Kidney epithelial cell (primary cell): ENCODE measurements at regions not wholly inside any gene's neighbourhood (a gene's known extent, or its start where the extent isn't known, plus 50 kb on each side); places are given as distances from the start of the nearest gene placed in this dataset.

Source experiments
- DNase-seq: peaks from one replicate; pipeline ENCODE4 v3.0.0-alpha.2; 2010; ENCODE audit warnings: low read depth
- H3K27me3 ChIP-seq: 2 replicates; pipeline ENCODE4 v1.6.0; 2011; ENCODE audit warnings: low read length; ENCODE audit not compliant: control insufficient read depth, insufficient read depth
- H3K36me3 ChIP-seq: 2 replicates; pipeline ENCODE4 v1.5.1; 2011; ENCODE audit warnings: low read length; ENCODE audit not compliant: control insufficient read depth, insufficient read depth
- H3K4me3 ChIP-seq: 2 replicates; pipeline ENCODE4 v1.5.1; 2011; ENCODE audit warnings: low read depth, mild to moderate bottlenecking, control low read depth, low read length
- CTCF ChIP-seq: IDR thresholded peaks from 2 replicates; pipeline ENCODE4 v1.5.1; 2011; ENCODE audit warnings: mild to moderate bottlenecking, moderate library complexity, low read length, control low read depth, inconsistent platforms; ENCODE audit not compliant: insufficient read depth, poor library complexity, severe bottlenecking

- TF ChIP-seq CTCF, result no peak
- DNase-seq, result no peak
- Histone ChIP-seq H3K4me3 (no peak overlapping the region), H3K27me3 (no peaks in the 10 kb centered on the region), H3K36me3 (no peaks in the 10 kb centered on the region)
Measured at GRCh38 chr3:168925568-168925967, 737.9 kb downstream of the MECOM start.

- Histone ChIP-seq H3K4me3 (no peak overlapping the region), H3K27me3 (no peaks in the 10 kb centered on the region), H3K36me3 (no peaks in the 10 kb centered on the region)
- DNase-seq, result peak; percentile 14
- TF ChIP-seq CTCF, result no peak
Measured at GRCh38 chr3:168914662-168915061, 748.9 kb downstream of the MECOM start.

- no peak for DNase-seq
- Histone ChIP-seq H3K36me3 (no peaks in the 10 kb centered on the region), H3K4me3 (no peak overlapping the region), H3K27me3 (no peaks in the 10 kb centered on the region)
- no peak for TF ChIP-seq CTCF
Measured at GRCh38 chr3:168909260-168909659, 754.3 kb downstream of the MECOM start.

DNA sequence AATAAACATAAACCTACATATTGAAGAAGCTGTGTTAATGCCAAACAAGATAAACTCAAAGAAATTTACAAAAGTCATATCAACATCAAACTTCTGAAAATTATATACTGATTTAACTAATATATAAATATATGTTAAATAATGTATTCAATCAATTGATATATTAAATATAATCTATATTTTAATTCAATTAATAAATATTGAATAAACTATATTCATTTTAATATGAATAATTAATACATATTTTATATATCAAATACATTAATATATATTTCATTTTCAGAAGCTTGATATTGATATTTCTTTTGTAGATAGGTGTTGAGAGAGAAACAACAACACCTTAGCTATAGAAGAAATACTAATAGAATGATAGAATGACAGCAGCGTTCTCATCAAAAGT, 768.1 kb downstream of the MECOM start:
- no peak overlapping the region for H3K4me3 ChIP-seq
- H3K36me3 ChIP-seq, result no peaks in the 10 kb centered on the region
- TF ChIP-seq CTCF, result no peak
- no peak for DNase-seq
- no peaks in the 10 kb centered on the region for H3K27me3 ChIP-seq

DNA sequence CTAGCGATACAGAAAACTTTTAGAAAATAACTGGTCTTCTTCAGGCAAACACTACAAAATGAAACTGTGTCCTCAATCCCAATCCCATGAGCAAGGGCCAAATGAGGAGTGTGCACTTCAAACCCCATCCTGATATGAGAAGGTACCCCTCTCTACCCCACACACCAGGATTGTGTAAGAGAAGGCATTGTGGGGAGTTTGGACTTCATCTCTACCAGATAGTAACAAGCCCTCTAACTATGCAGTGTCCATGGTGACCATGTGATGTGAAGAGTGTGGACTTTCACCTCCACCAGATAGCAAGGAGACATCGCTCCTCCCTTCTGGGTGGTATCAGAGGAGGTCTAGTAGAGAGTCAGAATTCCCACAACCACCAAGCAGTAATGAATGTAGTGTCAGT, 769.3 kb downstream of the MECOM start:
- TF ChIP-seq CTCF, result no peak
- no peaks in the 10 kb centered on the region for H3K36me3 ChIP-seq
- DNase-seq, result no peak
- H3K4me3 ChIP-seq, result no peak overlapping the region
- H3K27me3 ChIP-seq, result no peaks in the 10 kb centered on the region

DNA sequence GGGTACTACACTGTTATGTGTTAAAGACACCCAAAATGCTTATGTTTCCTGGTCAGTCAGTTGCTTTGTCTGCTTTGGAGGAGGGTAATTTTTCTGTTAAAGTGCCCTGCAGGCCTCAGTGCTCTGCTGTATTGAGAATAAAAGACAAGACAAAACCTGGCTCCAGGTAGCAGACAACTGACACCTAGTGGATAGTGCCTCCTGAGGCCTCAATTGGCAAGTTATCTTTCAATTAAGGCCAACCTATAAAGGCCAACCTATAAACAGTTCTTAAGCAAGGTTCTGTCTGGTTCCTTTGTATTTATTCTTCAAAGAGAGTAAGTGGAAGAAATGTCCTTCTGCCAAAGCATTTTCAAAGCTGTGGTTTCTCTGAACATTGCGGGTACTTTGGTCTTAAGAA, 773.8 kb downstream of the MECOM start:
- no peak overlapping the region for H3K4me3 ChIP-seq
- TF ChIP-seq CTCF, result no peak
- DNase-seq, result no peak
- no peaks in the 10 kb centered on the region for H3K36me3 ChIP-seq
- H3K27me3 ChIP-seq, result no peaks in the 10 kb centered on the region
